NCI-H526 (cell line): ENCODE measurements at regions not wholly inside any gene's neighbourhood (a gene's known extent, or its start where the extent isn't known, plus 50 kb on each side); places are given as distances from the start of the nearest gene placed in this dataset.

Experiments used
- DNase-seq, 2 experiments: peaks; one replicate each; lab custom pipeline; 2025; lab: John Stamatoyannopoulos, UW

DNA sequence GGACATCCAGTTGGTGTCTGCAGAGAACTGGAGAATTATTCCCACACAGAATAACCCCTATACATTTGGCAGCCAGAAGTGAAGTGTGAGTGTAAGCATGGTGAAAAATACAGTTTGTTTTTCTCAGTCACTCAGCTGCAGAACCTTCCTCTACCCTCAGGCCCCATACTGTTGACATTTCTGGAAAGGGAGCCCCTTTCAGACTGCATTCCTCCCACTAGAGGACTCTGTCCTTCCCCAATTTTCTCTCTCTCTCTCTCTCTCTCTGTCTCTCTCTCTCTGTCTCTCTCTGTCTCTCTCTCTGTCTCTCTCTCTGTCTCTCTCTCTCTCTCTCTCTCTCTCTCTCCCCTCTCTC lies 86.8 kb upstream of the STEAP1B start:
- DNase-seq: no peak

DNA sequence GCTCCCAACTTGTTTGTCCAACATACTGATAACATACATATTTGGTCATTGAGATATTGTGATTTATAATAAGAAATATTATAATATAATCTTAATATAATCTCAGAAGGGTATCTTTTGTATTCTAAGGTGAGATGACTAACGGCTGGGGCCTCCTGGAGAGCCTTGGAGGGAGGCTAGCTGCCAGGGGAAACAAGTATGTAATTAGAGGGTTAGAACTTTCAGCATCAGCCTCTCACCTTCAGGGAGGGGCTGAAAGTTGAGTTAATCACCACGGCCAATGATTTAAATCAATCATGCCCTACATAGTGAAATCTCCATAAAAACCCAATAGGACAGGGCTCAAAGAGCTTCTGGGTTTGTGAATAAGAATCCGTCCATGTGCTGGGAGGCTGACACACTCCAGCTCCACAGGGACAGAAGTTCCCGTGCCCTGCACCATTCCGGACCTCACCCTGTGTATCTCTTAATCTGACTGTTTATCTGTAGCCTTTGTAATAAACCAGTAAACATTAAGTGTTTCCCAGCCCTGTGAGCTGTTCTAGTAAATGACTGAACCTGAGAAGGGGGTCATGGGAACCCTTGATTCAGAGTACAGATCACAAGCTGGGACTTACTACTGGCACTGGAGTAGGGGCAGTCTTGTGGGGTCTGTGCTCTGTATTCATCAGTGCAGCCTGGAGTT lies 86.3 kb upstream of the STEAP1B start:
- no peak for DNase-seq

- DNase-seq: no peak
These were observed 84.2 kb upstream of the STEAP1B start for GRCh38 chr7:22584179-22584578.

- DNase-seq: no peak
These were observed 83.1 kb upstream of the STEAP1B start for GRCh38 chr7:22582863-22583622.

DNA sequence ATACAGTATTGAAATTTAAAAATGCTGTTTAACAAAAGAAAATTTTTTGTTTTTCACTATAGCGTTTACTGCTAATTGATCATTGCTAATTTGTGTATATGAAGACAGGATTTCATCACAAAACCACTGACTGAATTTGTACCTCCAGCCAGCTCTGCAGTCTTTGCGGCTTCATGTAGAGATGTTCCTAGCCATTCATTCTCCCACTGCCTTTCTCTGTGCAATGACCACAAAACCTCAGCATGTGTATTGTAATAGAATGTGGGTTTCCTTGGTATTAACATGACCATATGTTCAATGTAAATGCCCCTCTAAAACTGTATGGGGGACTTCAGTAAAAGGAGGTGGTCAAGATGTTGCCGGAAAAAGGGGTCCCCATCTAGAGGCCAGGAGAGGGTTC lies 81.1 kb upstream of the STEAP1B start:
- DNase-seq: no peak

DNA sequence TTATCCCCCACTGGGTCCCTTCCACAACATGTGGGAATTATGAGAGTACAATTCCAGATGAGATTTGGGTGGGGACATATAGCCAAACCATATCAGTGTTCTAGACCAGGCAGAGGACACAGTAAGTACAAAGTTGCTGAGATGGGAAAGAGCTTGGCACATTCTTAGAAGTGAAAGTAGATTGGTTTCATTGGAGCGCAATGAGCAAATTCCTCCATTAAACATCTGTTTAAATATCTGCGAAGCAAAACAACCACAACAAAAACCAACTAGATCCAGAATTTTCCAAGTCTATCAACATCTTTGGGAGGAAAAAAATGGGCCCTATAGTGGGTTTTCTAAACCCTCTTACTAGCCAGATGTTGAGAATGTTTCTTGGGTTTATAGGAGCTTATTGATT lies 80.0 kb upstream of the STEAP1B start:
- no peak for DNase-seq

- DNase-seq: no peak
These were observed 78.2 kb upstream of the STEAP1B start for GRCh38 chr7:22578007-22578733.

DNA sequence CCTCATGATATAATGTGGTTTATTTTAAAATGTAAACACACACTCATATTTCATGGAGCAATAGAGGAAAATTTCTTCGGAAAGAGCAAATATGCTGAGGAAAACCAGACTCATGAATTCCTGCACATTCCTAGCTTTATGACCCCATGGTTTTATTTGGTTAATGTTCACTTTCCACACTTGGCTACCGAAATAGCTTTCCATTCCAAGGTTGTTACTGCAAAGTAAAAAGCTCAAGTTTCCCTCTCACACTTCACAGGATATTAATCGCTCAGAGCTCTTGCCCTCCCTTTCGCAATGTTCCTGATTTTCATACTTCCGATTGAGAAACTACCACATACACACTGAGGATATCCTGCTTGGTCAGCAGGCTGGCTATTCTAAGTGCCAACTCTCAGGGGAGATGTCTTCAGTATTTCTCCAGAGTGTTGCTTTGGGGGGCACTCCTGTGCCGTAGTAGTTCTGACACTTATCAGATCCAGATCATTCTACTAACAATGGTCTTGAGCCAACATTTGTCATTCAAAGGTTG lies 77.5 kb upstream of the STEAP1B start:
- no peak for DNase-seq

DNA sequence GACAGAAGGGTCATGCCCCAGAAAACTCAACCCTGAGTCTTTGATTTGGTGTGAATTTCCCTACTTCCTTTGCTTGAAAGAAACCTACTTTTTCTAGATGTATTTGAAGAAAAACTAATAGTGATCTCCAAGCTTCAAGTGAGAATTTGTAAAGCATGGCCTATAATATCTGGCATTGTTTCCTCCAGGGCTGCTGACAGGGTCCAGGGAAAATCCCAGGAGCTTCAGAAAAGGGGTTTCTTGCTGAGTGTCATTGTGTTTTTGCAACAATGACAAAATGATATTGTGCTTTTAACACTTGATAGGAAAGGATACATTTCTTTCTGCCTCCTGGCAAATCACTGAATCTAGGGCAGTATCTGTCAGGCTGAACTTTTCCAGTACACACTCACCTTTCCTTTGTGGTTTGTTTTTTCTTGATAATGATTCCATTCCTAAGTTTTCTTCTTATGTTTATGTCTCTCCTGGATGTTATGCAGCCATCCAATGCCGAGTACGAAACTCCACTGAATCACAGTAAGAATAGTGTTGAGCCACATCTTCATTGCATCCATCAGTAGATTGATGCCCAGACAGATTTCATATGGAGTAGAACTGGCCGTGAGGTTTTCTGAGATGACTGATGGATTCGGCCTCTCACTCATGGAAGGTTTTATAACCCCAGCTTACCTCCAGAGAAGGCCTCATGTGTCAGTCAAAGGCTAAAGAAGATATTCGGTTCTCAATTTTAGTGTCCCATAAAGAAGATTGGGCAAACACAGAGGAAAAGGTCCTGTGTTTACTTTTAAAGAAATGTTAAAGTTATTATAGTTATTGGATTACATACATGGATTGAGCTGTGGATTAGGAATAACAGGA lies 76.9 kb upstream of the STEAP1B start:
- DNase-seq: no peak

GRCh38 chr7:22574754-22575520 lies 74.9 kb upstream of the STEAP1B start:
- DNase-seq: no peak

DNA sequence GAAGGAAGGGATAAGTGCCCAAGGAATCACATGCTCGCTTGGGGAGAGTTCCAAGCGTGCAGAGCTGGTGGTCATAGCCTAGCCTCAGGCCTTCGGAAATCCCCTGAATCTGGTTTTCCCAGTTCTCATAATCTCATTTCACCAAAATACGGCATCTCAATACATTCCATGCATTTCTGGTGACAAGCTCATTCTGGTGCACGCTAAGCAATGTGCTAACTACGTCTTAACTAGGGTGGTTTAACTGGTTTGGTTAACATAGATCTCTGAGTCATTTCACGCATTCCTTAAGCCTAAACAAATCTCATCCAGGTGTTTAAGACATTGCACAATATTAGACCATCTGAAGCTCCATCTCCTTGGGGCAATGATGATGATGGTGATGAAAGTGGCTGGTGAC lies 72.9 kb upstream of the STEAP1B start:
- no peak for DNase-seq

GRCh38 chr7:22572292-22572691 lies 72.3 kb upstream of the STEAP1B start:
- no peak for DNase-seq

DNA sequence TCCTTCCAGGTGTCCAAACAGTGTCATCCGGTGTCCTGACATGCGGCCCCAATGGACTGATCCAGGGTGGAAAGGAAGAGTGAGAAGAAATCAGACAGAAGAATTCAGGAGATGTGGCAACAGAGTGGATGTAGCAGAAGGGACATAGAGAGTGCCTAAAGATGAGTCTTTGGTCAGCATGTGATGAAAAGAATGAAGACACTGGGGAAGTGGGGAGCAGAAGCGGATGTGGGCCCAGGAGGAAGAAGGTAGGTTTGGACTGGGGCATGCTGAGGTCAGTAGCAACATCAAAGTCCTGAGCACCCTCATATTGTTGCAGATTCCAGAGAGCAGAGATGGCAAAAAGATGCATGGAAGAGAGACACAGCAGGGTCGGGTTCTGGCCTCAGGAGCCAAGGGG lies 71.8 kb upstream of the STEAP1B start:
- no peak for DNase-seq

GRCh38 chr7:22569586-22570321 lies 69.8 kb upstream of the STEAP1B start:
- DNase-seq: no peak

GRCh38 chr7:22566592-22566991 lies 66.6 kb upstream of the STEAP1B start:
- DNase-seq: no peak

GRCh38 chr7:22566176-22566575 lies 66.2 kb upstream of the STEAP1B start:
- DNase-seq: no peak

GRCh38 chr7:22565315-22565811 lies 65.4 kb upstream of the STEAP1B start:
- peak in 1 of 2 experiments; percentile 33 for DNase-seq

DNA sequence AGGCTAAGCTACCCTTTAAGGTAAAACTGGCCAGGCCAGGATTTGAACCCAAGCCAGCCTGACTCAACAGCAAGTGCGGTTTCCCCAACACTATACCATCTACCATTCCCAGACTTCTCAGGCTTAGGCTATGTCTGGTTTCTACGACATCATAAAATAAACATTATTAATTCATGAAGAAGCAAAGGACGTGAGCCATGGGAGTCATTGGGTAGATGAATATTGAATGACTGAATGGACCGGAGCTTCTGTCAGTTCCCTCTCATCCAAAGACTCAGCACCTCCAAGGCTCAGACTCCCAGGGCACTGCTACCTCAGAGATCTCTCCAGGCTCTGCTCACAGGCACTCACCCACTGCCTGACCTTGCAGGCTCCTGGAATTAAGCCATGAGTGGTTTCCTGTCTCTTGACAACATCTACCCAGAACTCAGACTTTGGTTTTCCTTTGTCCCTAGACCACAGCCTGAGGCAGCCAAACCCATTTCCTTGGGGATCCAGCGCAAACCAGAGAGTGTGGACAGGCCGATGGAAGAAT lies 64.6 kb upstream of the STEAP1B start:
- no peak for DNase-seq

DNA sequence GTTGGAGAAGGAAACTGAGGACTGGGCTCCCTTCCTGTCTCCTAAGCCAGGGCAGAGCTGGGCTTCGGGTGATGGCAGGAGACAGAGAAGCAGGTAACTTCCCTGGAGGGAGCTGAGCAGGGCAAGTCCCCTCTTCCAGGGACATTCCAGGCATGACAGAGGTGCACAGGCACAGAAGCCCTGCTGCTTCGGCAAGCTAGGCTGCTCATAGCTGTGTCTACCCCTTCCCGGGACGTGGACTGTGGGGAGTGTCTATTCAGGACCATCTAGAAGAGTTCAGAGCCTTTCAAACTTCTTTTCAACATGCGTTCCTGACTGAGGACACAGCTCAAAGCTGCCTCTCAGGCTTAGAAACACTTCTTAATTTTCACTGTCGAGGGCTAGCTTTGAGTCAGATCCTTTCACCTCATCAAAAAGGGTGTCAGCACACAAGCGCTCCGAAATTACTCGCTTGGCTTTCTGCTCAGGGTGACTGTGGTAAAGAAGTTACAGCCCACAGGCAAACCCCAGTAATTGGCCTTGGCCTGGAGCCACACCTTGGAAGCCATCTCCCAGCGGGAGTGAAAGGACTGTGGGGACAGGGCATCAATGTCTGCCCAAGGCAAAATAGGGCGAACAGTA lies 63.7 kb upstream of the STEAP1B start:
- DNase-seq: no peak
